ENCODE measurements at regions not wholly inside any gene's neighbourhood (a gene's known extent, or its start where the extent isn't known, plus 50 kb on each side); places are given as distances from the start of the nearest gene placed in this dataset.

- no peak for TF ChIP-seq PATZ1 (CRISPR knock-in tag; IDR thresholded peaks at IDR 0.05; ENCODE audit: borderline replicate concordance)
- TF ChIP-seq SNAI2 (CRISPR knock-in tag; IDR thresholded peaks at IDR 0.05), result no peak
- TF ChIP-seq RARB (CRISPR knock-in tag; IDR thresholded peaks at IDR 0.05), result no peak
- no peak for TF ChIP-seq TOX (CRISPR knock-in tag; IDR thresholded peaks at IDR 0.05; ENCODE audit: borderline replicate concordance)
Observed at GRCh38 chr4:31290836-31291235, 570.7 kb downstream of the PCDH7 start (continued).

DNA sequence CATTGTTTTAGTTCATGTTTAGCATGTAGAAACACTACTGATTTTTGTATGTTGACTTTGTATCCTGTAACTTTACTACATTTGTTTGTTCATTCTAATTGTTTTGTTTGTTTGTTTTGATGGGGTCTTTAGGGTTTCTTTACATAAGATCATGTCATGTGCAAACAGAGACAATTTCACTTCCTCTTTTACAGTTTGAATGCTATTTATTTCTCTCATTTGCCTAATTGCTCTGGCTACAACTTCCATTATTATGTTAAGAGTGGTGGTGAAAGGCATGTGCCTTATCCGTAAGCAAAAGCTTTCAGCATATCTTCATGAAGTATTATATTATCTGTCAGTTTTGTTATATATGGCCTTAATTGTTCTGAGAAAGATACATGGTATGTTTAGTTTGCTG, 571.1 kb downstream of the PCDH7 start:
- ATAC-seq, result no peak
- TF ChIP-seq, protein P1, sequence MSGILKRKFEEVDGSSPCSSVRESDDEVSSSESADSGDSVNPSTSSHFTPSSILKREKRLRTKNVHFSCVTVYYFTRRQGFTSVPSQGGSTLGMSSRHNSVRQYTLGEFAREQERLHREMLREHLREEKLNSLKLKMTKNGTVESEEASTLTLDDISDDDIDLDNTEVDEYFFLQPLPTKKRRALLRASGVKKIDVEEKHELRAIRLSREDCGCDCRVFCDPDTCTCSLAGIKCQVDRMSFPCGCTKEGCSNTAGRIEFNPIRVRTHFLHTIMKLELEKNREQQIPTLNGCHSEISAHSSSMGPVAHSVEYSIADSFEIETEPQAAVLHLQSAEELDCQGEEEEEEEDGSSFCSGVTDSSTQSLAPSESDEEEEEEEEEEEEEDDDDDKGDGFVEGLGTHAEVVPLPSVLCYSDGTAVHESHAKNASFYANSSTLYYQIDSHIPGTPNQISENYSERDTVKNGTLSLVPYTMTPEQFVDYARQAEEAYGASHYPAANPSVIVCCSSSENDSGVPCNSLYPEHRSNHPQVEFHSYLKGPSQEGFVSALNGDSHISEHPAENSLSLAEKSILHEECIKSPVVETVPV (CRISPR knock-in tag; IDR thresholded peaks at IDR 0.05), result no peak
- TF ChIP-seq TOX (CRISPR knock-in tag; IDR thresholded peaks at IDR 0.05; ENCODE audit: borderline replicate concordance) (no peak), PATZ1 (CRISPR knock-in tag; IDR thresholded peaks at IDR 0.05; ENCODE audit: borderline replicate concordance) (no peak), ISL1 (CRISPR knock-in tag; IDR thresholded peaks at IDR 0.05) (no peak), ZFP3 (CRISPR knock-in tag; IDR thresholded peaks at IDR 0.05) (no peak), GLIS3 (CRISPR knock-in tag; IDR thresholded peaks at IDR 0.05) (no peak)

GRCh38 chr4:31294655-31295480, 574.7 kb downstream of the PCDH7 start:
- no peak for ATAC-seq
- no peak for TF ChIP-seq GLIS3 (CRISPR knock-in tag; IDR thresholded peaks at IDR 0.05)
- TF ChIP-seq TCF4 (CRISPR knock-in tag; IDR thresholded peaks at IDR 0.05; ENCODE audit: borderline replicate concordance), result peak; percentile 79; the same call in 1 of the 2 replicates
- TF ChIP-seq, protein P2, sequence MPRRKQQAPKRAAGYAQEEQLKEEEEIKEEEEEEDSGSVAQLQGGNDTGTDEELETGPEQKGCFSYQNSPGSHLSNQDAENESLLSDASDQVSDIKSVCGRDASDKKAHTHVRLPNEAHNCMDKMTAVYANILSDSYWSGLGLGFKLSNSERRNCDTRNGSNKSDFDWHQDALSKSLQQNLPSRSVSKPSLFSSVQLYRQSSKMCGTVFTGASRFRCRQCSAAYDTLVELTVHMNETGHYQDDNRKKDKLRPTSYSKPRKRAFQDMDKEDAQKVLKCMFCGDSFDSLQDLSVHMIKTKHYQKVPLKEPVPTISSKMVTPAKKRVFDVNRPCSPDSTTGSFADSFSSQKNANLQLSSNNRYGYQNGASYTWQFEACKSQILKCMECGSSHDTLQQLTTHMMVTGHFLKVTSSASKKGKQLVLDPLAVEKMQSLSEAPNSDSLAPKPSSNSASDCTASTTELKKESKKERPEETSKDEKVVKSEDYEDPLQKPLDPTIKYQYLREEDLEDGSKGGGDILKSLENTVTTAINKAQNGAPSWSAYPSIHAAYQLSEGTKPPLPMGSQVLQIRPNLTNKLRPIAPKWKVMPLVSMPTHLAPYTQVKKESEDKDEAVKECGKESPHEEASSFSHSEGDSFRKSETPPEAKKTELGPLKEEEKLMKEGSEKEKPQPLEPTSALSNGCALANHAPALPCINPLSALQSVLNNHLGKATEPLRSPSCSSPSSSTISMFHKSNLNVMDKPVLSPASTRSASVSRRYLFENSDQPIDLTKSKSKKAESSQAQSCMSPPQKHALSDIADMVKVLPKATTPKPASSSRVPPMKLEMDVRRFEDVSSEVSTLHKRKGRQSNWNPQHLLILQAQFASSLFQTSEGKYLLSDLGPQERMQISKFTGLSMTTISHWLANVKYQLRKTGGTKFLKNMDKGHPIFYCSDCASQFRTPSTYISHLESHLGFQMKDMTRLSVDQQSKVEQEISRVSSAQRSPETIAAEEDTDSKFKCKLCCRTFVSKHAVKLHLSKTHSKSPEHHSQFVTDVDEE (CRISPR knock-in tag; IDR thresholded peaks at IDR 0.05), result peak; percentile 80

- TF ChIP-seq TOX (CRISPR knock-in tag; IDR thresholded peaks at IDR 0.05; ENCODE audit: borderline replicate concordance) (no peak), ZNF70 (CRISPR knock-in tag; IDR thresholded peaks at IDR 0.05) (no peak), BACH2 (CRISPR knock-in tag; IDR thresholded peaks at IDR 0.05; ENCODE audit: borderline replicate concordance) (no peak), ZNF8 (CRISPR knock-in tag; IDR thresholded peaks at IDR 0.05) (no peak), SNAI2 (CRISPR knock-in tag; IDR thresholded peaks at IDR 0.05) (no peak), TCF4 (CRISPR knock-in tag; IDR thresholded peaks at IDR 0.05; ENCODE audit: borderline replicate concordance) (no peak), CSDC2 (CRISPR knock-in tag; IDR thresholded peaks at IDR 0.05) (no peak), ZNF565 (CRISPR knock-in tag; conservative IDR thresholded peaks at IDR 0.05; ENCODE audit: low read depth) (no peak)
- TF ChIP-seq, protein P2 (CRISPR knock-in tag; IDR thresholded peaks at IDR 0.05), result no peak
Observed at GRCh38 chr4:31298737-31299136, 578.6 kb downstream of the PCDH7 start.

More at GRCh38 chr4:31298737-31299136, 578.6 kb downstream of the PCDH7 start:
- ATAC-seq, result no peak

Measured in SK-N-SH treated with all-trans-retinoic acid at 6 μM for 48 hours (cell line).